ENCODE measurements at regions not wholly inside any gene's neighbourhood (a gene's known extent, or its start where the extent isn't known, plus 50 kb on each side); places are given as distances from the start of the nearest gene placed in this dataset.

DNA sequence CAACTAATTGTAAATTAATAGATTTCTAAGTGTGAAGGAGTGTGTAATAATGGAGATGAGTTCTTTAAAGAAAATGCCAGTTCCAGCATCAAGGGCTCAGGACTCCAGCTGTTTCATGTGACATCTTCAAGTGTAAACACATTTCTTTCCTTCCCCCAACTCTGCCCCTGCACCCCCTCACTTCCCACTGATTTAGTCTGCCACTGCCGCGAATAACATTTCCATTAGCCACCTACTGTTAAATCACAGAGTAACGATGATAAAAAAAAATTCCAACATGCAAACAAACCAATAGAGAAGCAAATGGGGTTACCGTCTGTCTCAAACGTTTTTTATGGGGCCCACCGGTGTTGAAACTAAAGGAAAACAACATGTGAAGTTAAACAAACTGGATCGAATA is 414.3 kb downstream of the SAMD5 start:
- H3K56ac ChIP-seq (ENCODE audit: extremely low read depth, insufficient read depth, low read length) = no peak overlapping the region
- no peak overlapping the region for H3K27ac ChIP-seq (ENCODE audit: insufficient read depth, low read length)
- intact Hi-C loops (cut with micrococcal nuclease) = no loop called here
- BruUV-seq (replicated peaks) = no TSS peak
- no peak overlapping the region for H3K9ac ChIP-seq (ENCODE audit: low read depth, low read length)
- in situ Hi-C loops (cut with MboI; ENCODE audit: low sequenced_read_pairs) = no loop called here
- H2BK120ac ChIP-seq (ENCODE audit: low read depth, low read length) = no peak overlapping the region
- H3K4ac ChIP-seq (ENCODE audit: low read depth, low read length) = no peak overlapping the region
- H2BK5ac ChIP-seq (ENCODE audit: low read depth, low read length, poor library complexity, severe bottlenecking) = no peak overlapping the region
- H4K8ac ChIP-seq (ENCODE audit: low read depth in 2 of 2, low read length in 2 of 2) = no peak overlapping the region
- no peak for ATAC-seq (ENCODE audit: low read depth)
- no peaks in the 10 kb centered on the region for H3K27me3 ChIP-seq (ENCODE audit: control insufficient read depth, insufficient read depth, low read length)
- no peaks in the 10 kb centered on the region for H4K20me1 ChIP-seq (ENCODE audit: insufficient read depth, low read length)
- ChIA-PET POLR2A (ENCODE audit: unreplicated experiment) (no interaction called here), CTCF (no interaction called here)
- H2BK20ac ChIP-seq (ENCODE audit: low read depth, low read length) = no peak overlapping the region
- no peak overlapping the region for H3K4me2 ChIP-seq (ENCODE audit: low read depth, low read length)
- no peak overlapping the region for H2AFZ ChIP-seq (replicated peaks; ENCODE audit: low read length, poor library complexity)
- H3K18ac ChIP-seq (ENCODE audit: low read depth, low read length) = no peak overlapping the region
- H2AK5ac ChIP-seq (ENCODE audit: low read depth, low read length) = no peak overlapping the region
- H4K5ac ChIP-seq (ENCODE audit: low read depth, low read length) = no peak overlapping the region
- WGBS, 2 experiments (ENCODE audit: extremely low coverage in 2 of 2, insufficient read length in 1 of 2) = 13% methylated on average over 3 of the region's 7 CpGs; no CpG with 5 or more reads in 1 of the 2 experiments
- dilution Hi-C loops (cut with HindIII; ENCODE audit: low sequenced_read_pairs, unreplicated experiment) = no loop called here
- no peaks in the 10 kb centered on the region for H3K36me3 ChIP-seq (ENCODE audit: control insufficient read depth, insufficient read depth, low read length)
- H4K91ac ChIP-seq (ENCODE audit: insufficient read depth, low read depth, low read length) = no peak overlapping the region
- no peaks in the 10 kb centered on the region for H3K9me1 ChIP-seq (ENCODE audit: insufficient read depth, low read length)
- no peak overlapping the region for H3K4me3 ChIP-seq (ENCODE audit: insufficient read depth, low read depth, low read length)
- H3K23ac ChIP-seq (ENCODE audit: low read depth, low read length) = no peak overlapping the region
- H2BK15ac ChIP-seq (ENCODE audit: low read depth, low read length) = no peak overlapping the region
- 0 out of 2 replicates have a peak, but pooled peaks cover 4% of the 10 kb centered on the region for H3K9me3 ChIP-seq (ENCODE audit: control insufficient read depth, insufficient read depth, low read length)
- no peaks in the 10 kb centered on the region for H3K79me1 ChIP-seq (ENCODE audit: low read depth in 1 of 2, low read length in 2 of 2)
- no peak for DNase-seq
- no peaks in the 10 kb centered on the region for H3K4me1 ChIP-seq (ENCODE audit: control insufficient read depth, insufficient read depth, low read length)
- no peak overlapping the region for H3K14ac ChIP-seq (replicated peaks; ENCODE audit: low read depth, low read length)
- H2AK9ac ChIP-seq (replicated peaks; ENCODE audit: low read depth, low read length, poor library complexity) = no peak overlapping the region
- TF ChIP-seq, protein P1, sequence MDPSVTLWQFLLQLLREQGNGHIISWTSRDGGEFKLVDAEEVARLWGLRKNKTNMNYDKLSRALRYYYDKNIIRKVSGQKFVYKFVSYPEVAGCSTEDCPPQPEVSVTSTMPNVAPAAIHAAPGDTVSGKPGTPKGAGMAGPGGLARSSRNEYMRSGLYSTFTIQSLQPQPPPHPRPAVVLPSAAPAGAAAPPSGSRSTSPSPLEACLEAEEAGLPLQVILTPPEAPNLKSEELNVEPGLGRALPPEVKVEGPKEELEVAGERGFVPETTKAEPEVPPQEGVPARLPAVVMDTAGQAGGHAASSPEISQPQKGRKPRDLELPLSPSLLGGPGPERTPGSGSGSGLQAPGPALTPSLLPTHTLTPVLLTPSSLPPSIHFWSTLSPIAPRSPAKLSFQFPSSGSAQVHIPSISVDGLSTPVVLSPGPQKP (IDR thresholded peaks at IDR 0.05; ENCODE audit: borderline replicate concordance, low read depth, low read length) = no peak
- TF ChIP-seq MXI1 (IDR thresholded peaks at IDR 0.05; ENCODE audit: borderline replicate concordance, low read depth, low read length) (no peak), CHD1 (IDR thresholded peaks at IDR 0.05; ENCODE audit: low read depth, low read length) (no peak), RCOR1 (IDR thresholded peaks at IDR 0.05; ENCODE audit: insufficient replicate concordance, low read length) (no peak), POLR2A (IDR thresholded peaks at IDR 0.05; ENCODE audit: low read depth, low read length) (no peak), SMC3 (IDR thresholded peaks at IDR 0.05; ENCODE audit: low read depth, low read length) (no peak), MAFK (IDR thresholded peaks at IDR 0.05; ENCODE audit: low read depth, low read length) (no peak), RAD21 (IDR thresholded peaks at IDR 0.05; ENCODE audit: low read length) (no peak), BHLHE40 (IDR thresholded peaks at IDR 0.05; ENCODE audit: low read depth, low read length) (no peak), RFX5 (IDR thresholded peaks at IDR 0.05; ENCODE audit: low read depth, low read length) (no peak)
- TF ChIP-seq, protein P2, sequence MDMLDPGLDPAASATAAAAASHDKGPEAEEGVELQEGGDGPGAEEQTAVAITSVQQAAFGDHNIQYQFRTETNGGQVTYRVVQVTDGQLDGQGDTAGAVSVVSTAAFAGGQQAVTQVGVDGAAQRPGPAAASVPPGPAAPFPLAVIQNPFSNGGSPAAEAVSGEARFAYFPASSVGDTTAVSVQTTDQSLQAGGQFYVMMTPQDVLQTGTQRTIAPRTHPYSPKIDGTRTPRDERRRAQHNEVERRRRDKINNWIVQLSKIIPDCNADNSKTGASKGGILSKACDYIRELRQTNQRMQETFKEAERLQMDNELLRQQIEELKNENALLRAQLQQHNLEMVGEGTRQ (IDR thresholded peaks at IDR 0.05; ENCODE audit: low read depth, low read length) = no peak

Data from IMR-90 (cell line).